ENCODE measurements at regions not wholly inside any gene's neighbourhood (a gene's known extent, or its start where the extent isn't known, plus 50 kb on each side); places are given as distances from the start of the nearest gene placed in this dataset.
"Not testable (repeated sequence)": the region's sequence is repeated elsewhere in the genome, so short reads cannot be mapped to it uniquely, and the experiment has no call there.

DNA sequence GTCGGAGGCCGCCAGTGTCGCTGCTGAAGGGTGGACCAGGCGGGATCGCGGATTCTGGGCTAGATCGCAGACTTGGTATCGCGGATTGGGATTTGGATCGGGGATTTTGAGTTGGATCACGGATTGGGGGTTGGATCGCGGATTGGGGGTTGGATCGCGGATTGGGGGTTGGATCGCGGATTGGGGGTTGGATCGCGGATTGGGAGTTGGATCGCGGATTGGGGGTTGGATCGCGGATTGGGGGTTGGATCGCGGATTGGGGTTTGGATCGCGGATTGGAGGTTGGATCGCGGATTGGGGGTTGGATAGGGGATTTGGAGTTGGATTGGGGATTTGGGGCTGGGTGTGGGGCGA lies 93.1 kb upstream of the THOC3 start:
- not testable (repeated sequence) for DNase-seq

DNA sequence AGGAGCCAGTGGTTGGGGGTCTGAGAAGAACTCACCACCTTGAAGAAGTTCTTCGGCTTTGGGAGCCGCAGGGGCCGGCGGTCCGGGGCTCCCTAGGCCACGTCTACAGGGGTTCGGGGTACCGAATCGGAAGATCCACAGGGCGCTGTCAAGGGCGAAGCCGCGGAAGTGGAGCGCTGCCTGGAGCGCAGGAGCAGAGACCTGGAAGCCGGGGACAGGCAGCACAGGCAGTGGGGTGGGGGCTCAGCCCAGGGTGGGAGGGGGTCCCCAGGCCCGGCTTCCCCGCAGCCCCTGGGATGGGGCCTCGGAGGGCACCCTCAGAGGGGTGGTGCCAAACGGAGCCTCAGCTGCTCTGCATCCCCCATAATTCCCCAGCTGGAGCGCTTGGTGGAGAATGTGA lies 93.5 kb upstream of the THOC3 start:
- not testable (repeated sequence) for DNase-seq

DNA sequence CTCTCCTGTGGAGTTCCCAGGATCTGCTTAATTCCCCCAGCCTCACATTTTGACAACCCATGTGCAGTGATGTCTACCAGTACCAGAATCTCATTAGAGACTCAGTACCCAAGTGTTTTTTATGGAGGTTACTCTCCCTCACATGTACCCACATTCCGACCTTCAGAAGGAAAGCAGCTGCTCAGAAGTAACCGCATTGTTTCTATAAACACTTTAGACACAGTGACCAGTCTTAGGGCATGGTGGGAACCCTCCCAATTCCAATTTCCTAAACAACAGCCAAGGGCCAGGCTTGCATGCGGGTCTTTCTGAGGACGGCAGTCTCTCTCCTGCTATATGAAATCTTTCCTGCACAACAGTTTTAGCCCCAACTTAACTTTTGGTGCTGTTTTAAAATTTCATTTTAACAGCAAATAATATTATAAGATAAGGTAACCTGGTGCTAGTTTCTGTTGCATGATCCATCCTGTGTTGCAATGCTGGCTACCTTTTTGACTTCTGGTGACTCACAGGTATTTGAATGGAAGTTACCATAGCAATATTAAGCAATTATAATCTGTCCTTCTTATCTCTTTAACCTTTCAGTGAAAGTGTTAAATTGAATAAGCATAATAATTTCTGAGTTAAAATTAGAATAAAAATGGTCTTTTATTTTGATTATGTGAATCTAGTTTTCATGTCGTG lies 98.3 kb upstream of the THOC3 start:
- not testable (repeated sequence) for DNase-seq

DNA sequence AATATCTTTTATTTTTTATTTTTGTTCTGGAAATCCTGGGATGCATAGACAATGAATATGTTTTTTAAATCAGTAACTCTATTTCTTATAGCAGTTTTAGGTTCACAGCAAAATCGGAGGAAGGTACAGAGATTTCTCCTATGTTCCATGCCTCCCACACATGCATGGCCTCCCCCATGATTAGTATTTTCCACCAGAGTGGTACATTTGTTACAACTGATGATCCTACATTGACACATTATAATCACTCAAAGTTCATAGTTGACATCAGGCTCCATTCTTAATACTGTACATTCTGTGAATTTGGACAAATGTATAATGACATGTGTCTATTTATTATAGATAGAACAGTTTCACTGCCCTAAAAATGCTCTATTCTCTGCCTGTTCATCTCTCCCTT lies 99.0 kb upstream of the THOC3 start:
- not testable (repeated sequence) for DNase-seq

DNA sequence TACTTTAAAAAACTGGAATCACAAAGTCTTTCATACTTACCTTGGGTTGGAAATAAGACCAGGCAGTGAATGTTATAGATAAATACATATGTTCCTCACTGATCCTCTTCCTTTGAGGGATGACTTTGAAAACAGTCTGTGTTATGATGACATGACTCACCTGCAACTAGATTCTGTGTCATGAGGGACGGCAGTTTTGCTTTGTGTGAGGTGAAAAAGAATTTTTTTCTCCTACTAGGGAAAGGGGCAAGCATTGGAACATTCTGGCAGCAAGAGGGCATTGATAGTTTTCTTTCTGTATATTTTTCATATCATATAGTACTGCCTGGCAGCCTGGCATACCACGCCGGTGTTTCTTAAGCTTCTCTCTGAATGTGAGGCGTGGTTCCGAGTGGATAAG lies 99.8 kb upstream of the THOC3 start:
- DNase-seq = not testable (repeated sequence)

DNA sequence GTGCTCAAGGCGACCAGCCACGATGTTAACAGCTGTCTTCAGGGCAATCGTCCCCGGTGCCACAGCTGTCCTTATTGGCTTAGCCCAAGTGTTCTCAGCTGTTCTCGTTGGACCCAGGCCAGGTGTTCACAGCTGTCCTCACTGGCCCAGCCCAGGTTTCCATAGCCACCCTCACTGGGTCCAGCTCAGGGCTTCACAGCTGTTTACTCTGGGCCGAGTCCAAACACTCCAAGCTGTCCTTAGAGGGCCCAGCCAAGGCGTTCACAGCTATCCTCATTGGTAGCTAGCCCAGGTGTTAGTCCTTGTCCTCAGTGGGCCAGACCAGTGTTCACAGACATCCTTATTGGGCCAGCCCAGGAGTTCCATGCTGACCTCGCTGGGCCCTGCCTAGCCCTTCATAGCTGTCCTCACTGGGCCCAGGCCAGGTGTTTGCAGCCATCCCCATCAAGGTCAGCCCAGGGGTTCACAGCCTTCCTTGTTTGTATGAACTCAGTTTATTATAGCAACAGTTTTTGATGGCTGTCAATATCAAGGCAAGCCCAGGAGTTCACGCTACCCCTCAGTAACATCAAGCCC lies 106.0 kb upstream of the THOC3 start:
- DNase-seq = not testable (repeated sequence)

DNA sequence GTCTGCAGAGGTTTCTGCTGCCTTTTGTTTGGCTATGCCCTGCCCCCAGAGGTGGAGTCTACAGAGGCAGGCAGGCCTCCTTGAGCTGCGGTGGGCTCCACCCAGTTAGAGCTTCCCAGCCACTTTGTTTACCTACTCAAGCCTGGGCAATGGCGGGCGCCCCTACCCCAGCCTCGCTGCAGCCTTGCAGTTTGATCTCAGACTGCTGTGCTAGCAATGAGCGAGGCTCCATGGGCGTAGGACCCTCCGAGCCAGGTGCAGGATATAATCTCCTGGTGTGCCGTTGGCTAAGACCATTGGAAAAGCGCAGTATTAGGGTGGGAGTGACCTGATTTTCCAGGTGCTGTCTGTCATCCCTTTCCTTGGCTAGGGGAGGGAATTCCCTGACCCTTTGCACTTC lies 115.6 kb upstream of the THOC3 start:
- not testable (repeated sequence) for DNase-seq

DNA sequence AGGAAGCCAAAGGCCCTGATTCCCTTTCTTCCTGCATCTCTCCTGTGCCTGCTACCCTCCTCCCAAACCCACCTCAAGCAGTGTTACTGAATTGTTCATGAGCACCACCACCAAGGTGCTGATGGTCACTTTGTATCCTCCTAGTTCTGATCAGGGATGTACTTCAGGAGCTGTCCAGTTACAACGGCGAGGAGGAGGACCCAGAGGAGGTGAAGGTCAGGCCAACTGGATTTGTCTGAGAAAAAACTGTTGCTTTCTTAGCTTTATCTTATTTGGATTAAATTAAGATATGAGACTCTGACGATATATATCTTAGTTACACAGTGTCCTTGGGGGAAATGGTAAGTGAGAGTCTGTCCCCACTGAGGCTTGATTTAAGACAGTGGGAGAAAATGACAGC lies 135.0 kb upstream of the THOC3 start:
- DNase-seq = not testable (repeated sequence)

DNA sequence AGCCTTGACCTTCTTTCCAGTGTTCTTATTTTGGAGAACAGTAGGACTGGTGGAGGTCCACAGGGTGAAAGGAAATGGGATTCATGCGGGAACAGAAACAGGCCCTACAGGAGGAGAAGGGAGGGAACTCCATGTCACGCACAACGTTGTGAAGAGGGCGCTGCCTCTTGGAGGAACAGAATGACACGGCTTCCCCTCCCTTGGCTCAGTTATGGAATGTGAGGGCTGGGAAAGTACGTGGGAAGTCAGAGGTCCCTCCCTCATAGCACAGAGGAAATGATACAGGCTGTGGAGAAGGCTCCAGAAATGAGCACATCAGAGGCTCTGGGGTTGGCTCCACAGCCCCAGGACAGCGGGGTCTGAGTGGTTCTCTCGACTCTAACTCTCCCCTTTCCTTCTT lies 125.3 kb upstream of the SIMC1 start:
- not testable (repeated sequence) for DNase-seq

DNA sequence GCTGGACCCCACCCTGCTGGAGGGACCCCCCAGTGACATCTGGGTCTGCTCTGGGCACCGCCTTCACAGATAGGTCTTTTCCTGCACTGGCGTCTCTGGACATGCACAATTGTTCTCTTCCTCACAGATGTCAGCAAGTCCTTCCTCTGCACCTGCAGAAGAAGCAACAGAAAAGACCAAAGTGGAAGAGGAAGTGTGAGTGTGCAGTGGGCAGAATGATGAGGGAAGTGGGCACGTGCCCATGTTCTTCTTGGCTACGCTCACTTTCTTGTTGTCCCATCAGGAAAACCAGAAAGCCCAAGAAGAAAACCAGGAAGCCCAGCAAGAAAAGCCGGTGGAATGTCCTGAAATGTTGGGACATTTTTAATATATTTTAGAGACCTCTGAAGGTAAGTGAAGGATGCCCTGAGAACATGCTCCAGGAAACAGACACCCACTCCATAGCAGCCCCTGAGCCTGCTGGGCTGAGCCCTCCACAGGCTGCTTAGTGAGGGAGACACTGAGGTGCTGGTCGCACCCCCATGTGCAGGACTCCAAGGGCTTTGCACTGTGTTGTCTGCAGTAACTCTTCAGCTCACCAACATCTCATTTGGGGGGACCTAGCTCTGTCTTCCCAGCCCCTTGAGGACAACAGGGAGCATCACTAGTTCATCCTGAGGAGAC lies 124.4 kb upstream of the SIMC1 start:
- not testable (repeated sequence) for DNase-seq

DNA sequence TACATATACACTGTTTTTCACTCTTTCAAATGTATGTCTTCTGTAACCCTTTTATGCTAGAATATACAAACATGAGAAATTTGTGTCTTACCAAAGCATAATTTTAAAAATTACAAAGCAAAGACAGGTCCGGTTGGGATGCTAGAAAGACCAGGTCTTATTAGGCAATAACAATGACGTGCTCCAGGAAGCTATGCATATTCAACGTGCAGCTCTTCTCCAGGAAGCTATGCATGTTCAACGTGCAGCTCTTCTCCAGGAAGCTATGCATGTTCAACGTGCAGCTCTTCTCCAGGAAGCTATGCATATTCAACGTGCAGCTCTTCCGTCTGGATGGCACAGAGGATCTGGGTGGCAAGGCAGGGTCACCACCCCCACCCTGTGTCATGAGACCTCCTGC lies 123.4 kb upstream of the SIMC1 start:
- DNase-seq = not testable (repeated sequence)

DNA sequence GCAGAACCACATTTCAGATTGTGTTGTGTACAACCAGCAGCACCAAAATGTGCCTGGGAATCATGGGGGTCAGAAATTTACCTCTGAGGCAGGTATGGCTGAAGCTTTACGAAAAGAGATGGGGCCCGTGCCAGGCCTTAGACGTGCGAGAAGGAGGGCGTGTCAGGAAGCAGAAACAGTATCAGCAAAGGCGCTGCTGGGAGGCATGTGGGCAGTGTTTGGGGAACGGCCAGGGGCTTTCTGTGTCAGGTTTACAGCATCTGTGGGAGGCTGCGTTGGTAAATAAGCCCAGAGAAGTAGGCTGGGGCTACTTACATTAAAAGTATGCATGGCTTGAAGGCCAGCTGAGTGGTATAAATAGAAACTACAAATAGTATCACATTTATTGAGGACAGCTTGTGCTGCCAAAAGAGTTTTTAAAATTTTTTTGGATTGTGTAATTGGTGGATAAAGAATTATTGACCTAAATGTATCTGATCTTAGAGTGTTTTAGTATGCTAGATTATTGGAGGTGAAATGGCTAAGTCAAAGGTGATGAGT lies 120.5 kb upstream of the SIMC1 start:
- DNase-seq = not testable (repeated sequence)

DNA sequence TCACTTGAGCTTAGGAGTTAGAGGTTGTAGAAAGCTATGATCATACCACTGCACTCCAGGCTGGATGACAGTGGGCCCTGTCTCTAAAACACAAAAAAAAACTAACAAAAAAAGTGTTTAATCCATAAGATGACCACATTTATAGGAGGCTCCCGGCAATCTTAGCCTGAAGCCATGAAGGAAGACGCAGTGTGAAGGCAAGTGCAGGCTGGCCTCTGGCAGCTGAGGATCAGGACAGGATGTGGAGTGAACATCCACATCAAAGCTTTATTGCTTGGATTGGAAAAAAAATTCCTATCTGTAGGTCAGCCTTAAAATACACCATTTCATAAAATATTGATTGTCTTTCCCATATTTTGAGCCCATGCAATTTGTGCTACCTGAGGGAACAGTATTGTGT lies 115.9 kb upstream of the SIMC1 start:
- DNase-seq = not testable (repeated sequence)

DNA sequence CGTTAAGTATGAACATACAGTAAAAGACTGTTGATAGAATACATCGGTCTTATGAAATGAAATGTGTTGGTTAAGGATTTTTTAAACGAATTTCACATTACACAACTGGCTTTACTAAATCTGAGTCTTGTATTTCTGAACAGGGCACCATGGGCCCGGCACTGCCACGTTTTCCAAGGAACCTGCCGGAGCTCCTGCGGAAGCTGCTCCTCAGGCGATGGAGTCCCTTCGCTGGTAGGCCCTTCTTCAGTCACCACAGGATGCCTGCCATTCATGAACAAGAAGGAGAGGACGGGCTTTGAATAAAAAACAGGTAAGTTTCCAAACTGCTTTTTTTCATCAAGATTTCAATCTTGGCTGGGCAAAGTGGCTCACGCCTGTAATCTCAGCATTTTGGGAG lies 114.1 kb upstream of the SIMC1 start:
- DNase-seq = not testable (repeated sequence)

DNA sequence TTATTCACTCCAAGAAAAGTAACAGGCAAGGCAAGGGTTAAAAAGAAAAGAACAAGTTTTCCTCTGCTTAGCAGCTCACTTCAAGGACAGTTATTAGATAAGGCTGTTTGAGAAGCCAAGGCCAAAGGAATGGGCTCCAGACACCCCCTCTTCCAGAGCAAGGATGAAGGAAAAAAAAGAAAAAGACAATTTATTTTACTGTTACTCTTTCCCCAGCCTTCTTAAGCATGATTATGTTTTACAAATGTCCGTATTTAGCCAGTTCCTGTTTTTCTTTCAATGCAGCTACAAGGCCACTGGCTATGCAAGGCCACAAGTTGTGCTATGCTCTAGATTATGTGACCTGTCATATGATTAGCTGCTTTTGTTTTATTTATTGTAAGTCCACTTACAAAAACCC lies 106.5 kb upstream of the SIMC1 start:
- no peak for DNase-seq

DNA sequence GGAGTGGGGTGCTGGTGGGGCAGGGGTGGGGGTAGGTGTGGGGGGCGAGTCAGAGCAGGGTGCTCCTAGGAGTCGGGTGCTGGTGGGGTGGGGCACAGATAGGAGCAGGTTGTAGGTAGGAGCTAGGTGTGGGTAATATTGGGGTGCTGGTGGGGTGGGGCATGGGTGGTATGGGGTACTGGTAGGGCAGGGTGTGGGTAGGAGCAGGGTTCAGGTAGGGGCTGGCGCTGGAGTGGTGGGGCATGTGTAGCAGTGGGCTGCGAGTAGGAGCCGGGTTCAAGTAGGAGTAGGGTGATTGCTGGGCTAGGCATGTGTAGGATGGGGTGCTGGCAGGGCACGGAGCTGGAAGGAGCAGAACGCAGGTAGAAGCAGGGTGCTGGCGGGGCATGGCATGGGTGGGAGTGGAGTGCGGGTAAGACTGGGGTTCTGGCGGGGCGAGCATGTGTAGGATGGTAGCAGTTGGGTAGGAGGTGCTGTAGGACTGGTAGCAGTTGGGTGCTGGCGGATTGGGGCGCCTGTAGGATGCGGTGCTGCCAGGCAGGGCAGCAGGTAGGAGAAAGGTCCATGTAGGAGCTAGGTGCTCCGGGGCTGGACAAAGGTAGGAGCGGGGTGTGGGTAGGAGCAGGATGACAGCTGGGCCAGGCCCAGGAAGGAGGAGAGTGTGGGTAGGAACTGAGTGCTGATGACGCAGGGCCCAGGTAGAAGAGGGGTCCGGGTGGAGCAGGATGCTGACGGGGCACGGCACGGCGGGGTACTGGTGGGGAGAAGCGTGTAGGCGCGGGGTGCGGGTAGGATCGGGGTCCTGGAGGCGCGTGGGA lies 105.5 kb upstream of the SIMC1 start:
- DNase-seq = no peak

DNA sequence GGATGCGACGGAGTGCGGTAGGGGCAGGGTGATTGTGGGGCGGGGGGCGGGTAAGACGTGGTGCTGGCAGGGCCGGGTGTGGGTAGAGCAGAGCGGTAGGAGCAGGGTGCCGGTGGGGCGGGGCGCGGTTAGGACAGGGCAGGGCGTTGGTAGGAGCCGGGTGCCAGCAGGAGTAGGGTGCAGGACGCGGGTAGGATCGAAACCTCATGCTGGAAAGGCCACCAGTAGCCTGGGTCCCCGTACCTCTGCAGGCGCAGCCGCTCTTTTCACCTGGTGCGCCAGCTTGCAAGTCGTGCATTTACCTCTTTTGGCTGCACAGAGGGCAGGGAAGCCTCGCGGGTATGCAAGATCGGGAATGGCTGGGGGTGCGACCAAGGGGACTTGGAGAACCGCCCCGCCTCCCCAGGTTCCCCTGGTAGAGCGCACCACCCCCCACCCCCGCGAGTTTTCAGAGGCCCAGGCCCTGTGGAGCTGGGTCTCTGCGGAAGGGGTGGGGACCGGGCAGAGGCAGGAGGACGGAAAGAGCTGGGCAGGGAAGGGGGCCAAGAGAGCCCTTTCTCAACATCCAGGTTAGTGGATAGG lies 104.8 kb upstream of the SIMC1 start:
- no peak for DNase-seq

DNA sequence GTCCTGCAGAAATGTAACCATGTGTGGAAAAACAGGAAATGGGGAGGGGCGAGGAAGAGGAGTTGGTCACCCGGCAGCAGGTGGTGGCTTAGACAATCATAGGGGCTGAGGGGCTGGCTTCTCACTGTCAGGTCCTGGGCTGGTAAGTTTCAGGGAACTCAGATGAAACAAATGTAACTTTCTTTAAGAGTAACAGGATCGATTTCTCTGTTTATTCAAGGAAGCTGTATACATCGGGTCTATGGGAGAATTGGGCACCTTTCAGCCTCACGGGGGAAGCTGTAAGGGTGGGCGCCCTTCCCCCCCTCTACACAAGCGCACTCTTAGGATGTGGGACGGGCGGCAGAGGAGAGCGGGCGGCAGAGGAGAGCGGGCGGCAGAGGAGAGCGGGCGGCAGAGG lies 104.3 kb upstream of the SIMC1 start:
- no peak for DNase-seq

DNA sequence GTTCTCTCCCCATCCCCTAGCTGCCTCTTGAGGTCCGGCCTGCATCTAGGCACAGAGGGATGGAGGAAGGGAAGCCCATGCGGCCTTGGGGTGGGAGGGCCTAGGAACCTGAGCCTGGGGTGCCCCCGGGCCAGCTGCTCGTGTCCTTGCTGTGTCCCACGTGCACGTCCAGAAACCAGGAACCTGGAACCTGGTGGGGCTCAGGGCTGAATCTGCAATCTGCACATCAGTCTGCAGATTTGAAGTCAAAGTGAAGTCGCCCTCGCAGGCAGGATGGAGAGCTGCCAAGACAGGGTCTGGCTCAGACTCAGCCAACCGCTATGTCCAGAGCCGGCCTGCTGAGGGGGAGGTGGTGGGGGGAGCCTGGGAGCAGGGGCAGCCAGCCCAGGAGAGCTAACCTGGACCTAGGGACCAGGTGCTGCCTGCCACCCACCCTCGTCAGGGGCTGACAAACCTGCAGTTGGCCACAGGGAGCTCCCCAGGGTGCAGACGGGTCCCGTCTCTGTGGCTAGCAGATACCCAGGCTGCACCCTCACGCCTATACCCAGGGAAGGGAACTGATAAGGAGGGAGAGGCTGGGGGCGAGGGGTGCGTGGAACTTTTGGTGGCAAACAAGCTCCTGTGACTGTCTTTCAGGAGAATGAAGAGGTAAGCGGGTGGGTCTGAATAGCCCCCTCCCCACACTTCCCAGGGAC lies 103.5 kb upstream of the SIMC1 start:
- no peak for DNase-seq

DNA sequence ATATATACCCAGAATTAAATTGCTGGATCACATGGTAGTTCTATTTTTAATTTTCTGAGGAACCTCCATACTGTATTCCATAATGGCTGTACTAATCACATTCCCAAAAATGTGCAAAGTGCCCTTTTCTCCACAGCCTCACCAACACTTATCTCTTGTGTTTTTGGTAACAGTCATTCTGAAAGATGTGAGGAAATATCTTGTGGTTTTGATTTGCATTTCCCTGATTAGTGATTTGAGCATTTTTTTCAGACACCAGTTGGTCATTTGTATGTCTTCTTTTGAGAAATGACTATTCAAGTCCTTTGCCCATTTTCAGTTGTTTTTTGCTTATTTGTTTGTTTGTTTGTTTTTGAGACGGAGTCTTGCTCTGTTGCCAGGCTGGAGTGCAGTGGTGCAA lies 98.1 kb upstream of the SIMC1 start:
- not testable (repeated sequence) for DNase-seq

DNA sequence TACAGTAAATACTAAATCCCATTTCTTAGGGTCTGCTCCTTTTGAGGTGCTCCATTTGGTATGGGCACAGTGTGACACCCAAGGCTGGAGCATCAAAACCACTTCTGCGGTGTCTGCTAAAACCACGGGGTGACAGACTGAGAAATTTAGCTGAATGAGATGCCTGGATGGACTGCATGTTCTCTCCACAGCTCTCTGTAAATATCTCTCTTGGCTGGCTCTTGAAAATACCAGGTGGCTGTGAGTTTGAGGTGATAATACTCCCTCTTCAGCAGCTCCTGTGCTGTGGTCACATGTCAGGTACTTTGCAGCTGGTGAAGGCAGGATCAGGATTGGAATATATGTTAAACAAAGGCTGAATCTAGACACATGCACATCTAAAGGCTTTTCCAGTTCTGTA lies 93.7 kb upstream of the SIMC1 start:
- no peak for DNase-seq

DNA sequence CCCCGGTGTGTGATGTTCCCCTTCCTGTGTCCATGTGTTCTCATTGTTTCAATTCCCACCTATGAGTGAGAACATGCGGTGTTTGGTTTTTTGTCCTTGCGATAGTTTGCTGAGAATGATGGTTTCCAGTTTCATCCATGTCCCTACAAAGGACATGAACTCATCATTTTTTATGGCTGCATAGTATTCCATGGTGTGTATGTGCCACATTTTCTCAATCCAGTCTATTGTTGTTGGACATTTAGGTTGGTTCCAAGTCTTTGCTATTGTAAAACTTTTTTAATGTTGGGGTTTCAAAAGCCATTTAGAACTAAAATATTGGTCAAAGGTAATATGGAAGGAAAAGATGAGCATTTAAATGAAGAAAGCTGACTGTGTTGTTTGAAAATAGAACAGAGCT lies 88.3 kb upstream of the SIMC1 start:
- DNase-seq = not testable (repeated sequence)

Data from CD4-positive, alpha-beta T cell treated with Interleukin-21 for 1 hour (primary cell).